Kidney (tissue), 13 donors: ENCODE measurements at regions not wholly inside any gene's neighbourhood (a gene's known extent, or its start where the extent isn't known, plus 50 kb on each side); places are given as distances from the start of the nearest gene placed in this dataset.

ENCODE experiments used
- DNase-seq, 5 donors: peaks; one replicate each; pipeline ENCODE4 v3.0.0-alpha.2; 2013 to 2020
- FAIRE-seq: peaks from 2 replicates; lab custom pipeline; 2012; peaks lifted over from hg19 to GRCh38; lab: Jason Lieb, UNC
- H3K27ac ChIP-seq, 2 donors: one replicate each; pipeline ENCODE4 v1.7.0; 2013; ENCODE audit warnings: low read depth in 2 of 2, low read length in 2 of 2, inconsistent platforms in 1 of 2
- H3K27me3 ChIP-seq: one replicate; pipeline ENCODE4 v1.7.1; 2013; ENCODE audit warnings: low read length, inconsistent platforms; ENCODE audit not compliant: control insufficient read depth, insufficient read depth
- H3K36me3 ChIP-seq, 3 donors: one replicate each; pipeline versions ENCODE4 v1.7.0 to v1.7.1; 2013; ENCODE audit warnings: low read length in 3 of 3, control low read depth in 1 of 3, inconsistent platforms in 1 of 3; ENCODE audit not compliant: insufficient read depth in 3 of 3, control insufficient read depth in 2 of 3
- H3K4me1 ChIP-seq, 3 donors: one replicate each; pipeline versions ENCODE4 v1.7.0 to v1.7.1; 2013; ENCODE audit warnings: low read length in 3 of 3, inconsistent platforms in 1 of 3, low read depth in 1 of 3; ENCODE audit not compliant: control insufficient read depth in 2 of 3, insufficient read depth in 2 of 3
- H3K4me3 ChIP-seq, 3 donors: one replicate each; pipeline versions ENCODE4 v1.7.0 to v1.8.1; 2013; ENCODE audit warnings: low read length in 3 of 3, control low read depth in 1 of 3, inconsistent platforms in 1 of 3
- H3K9ac ChIP-seq, 3 donors: one replicate each; pipeline versions ENCODE4 v1.7.0 to v1.7.1; 2013; ENCODE audit warnings: low read length in 3 of 3, control low read depth in 1 of 3, inconsistent platforms in 1 of 3
- H3K9me3 ChIP-seq, 3 donors: one replicate each; pipeline versions ENCODE4 v1.7.0 to v1.7.1; 2013; ENCODE audit warnings: low read length in 3 of 3, control low read depth in 1 of 3, inconsistent platforms in 1 of 3; ENCODE audit not compliant: control insufficient read depth in 2 of 3, insufficient read depth in 1 of 3
- intact Hi-C: fragments of 100-400 bp; cut with DNase I; formaldehyde crosslinking; loops from one replicate; pipeline ENCODE4 v1.11.1; 2022
- TF ChIP-seq, protein P1 (sequence below): IDR thresholded peaks from 3 replicates; pipeline ENCODE4 v1.5.1; 2012; ENCODE audit warnings: mild to moderate bottlenecking, moderate library complexity, borderline replicate concordance; ENCODE audit not compliant: insufficient read depth; ENCODE audit errors: extremely low read depth
- donor health status: control.
- donor health status: control.
- donor health status: control.
- donor health status: control.
- donor health status: control.
- donor health status: DM: yes; HTN: yes; CAD: no.
- donor health status: Normal renal cell carcinoma (clear cell type).

DNA sequence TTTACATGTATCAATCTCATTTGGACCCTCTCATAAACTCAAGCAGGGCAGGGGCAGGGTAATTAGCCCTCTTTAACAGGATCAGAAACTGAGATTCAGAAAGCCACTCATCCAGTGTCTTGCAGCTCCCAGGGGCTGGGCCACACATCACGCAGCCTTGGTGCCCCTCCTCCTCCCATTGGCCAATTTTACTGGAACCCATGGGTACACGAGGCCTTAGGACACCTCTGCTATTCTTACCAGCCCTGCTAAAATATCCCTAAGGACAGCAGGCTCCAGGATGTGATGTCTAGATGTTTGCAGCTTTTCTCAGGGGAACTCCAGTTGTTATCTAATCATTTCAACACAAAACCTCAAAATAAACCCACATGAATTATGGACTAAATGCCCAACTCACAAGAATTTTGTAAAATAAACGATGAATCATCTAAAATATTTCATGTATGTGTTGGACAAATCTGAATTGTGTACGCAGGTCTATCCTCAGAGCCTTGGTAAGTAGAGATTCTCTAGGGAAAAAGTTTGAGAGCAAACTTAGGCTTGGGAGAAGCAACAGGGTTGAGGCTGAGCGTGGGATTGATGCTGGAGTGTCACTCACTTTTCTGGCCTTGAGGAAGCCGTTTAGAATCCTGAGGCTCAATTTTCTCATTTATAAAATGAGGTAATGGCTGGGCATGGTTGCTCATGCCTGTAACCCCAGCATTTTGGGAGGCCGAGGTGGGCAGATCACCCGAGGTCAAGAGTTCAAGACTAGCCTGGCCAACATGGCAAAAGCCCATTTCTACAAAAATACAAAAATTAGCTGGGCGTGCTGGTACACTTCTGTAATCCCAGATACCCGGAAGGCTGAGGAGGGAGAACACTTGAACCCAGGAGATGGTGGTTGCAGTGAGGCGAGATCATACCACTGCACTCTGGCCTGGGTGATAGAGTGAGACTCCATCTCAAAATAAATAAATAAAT is 69.7 kb upstream of the TNS3 start:
- Histone ChIP-seq H3K4me1 (peaks cover 0 to 23% (median 11%) of the 10 kb centered on the region in 3 donors), H3K27ac (no peak overlapping the region), H3K36me3 (no peaks in the 10 kb centered on the region), H3K9ac (no peak overlapping the region), H3K27me3 (no peaks in the 10 kb centered on the region), H3K9me3 (no peaks in the 10 kb centered on the region), H3K4me3 (no peak overlapping the region)
- TF ChIP-seq, protein P1, sequence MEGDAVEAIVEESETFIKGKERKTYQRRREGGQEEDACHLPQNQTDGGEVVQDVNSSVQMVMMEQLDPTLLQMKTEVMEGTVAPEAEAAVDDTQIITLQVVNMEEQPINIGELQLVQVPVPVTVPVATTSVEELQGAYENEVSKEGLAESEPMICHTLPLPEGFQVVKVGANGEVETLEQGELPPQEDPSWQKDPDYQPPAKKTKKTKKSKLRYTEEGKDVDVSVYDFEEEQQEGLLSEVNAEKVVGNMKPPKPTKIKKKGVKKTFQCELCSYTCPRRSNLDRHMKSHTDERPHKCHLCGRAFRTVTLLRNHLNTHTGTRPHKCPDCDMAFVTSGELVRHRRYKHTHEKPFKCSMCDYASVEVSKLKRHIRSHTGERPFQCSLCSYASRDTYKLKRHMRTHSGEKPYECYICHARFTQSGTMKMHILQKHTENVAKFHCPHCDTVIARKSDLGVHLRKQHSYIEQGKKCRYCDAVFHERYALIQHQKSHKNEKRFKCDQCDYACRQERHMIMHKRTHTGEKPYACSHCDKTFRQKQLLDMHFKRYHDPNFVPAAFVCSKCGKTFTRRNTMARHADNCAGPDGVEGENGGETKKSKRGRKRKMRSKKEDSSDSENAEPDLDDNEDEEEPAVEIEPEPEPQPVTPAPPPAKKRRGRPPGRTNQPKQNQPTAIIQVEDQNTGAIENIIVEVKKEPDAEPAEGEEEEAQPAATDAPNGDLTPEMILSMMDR: no peak
- DNase-seq (no peak), FAIRE-seq (no peak)
- intact Hi-C loops: no loop called here

DNA sequence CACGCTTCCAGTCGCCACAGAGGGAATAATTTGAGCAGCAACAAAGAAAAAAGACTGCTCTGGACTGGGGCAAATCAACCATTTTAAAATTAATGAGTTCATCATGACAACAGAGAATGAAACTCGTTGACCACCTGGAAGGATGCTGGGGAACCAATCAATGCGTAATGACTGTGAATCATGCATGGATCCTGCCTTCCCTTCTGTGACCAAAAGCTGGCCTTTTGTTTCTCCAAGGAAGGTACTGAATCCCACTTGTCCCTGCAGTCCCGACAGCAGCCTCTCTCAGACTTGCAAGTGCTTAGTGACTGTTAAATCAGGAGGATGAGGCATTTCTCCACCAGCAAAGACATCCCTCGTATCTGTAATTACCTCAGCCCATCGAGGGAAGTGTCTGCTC is 68.0 kb upstream of the TNS3 start:
- no peak overlapping the region for H3K4me3 ChIP-seq
- H3K27me3 ChIP-seq: no peaks in the 10 kb centered on the region
- H3K36me3 ChIP-seq: no peaks in the 10 kb centered on the region
- H3K27ac ChIP-seq: no peak overlapping the region
- TF ChIP-seq, protein P1: no peak
- no peak for FAIRE-seq
- peaks cover 0 to 23% (median 11%) of the 10 kb centered on the region in 3 donors for H3K4me1 ChIP-seq
- no peak for DNase-seq
- intact Hi-C loops: no loop called here
- no peaks in the 10 kb centered on the region for H3K9me3 ChIP-seq
- H3K9ac ChIP-seq: no peak overlapping the region

GRCh38 chr7:47648275-47648925 is 66.5 kb upstream of the TNS3 start:
- Histone ChIP-seq H3K9me3 (peaks cover 0 to 3% (median 0%) of the 10 kb centered on the region in 3 donors), H3K4me1 (peaks cover 0 to 14% (median 11%) of the 10 kb centered on the region in 3 donors), H3K4me3 (no peak overlapping the region), H3K27ac (no peak overlapping the region), H3K36me3 (no peaks in the 10 kb centered on the region), H3K9ac (no peak overlapping the region), H3K27me3 (no peaks in the 10 kb centered on the region)
- TF ChIP-seq, protein P1: no peak
- intact Hi-C loops: no loop called here
- FAIRE-seq (no peak), DNase-seq (no peak)
